ENCODE measurements at regions not wholly inside any gene's neighbourhood (a gene's known extent, or its start where the extent isn't known, plus 50 kb on each side); places are given as distances from the start of the nearest gene placed in this dataset.

DNA sequence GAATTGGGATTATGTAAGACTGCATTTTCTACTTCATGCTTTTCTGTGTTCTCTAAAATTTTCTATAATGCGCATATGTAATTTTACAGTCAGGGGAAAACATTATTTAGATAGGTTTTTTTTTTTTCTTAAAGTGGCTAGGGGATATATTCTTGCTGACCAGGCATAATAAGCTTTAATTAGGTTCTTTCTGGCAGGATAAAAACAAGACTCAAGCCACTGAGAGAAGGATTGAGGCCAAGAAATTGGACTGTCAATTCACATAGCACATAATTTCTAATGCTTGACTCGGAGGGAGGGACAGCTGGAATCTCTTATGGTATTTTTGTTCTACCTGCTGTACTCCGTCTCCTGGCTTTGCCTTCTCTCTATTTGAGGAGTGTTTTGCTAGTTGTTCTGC lies 119.8 kb upstream of the NPVF start:
- DNase-seq (ENCODE audit: low read depth), result no peak
- H3K4me3 ChIP-seq (ENCODE audit: low read depth, low read length), result no peak overlapping the region
- TF ChIP-seq, protein P1, sequence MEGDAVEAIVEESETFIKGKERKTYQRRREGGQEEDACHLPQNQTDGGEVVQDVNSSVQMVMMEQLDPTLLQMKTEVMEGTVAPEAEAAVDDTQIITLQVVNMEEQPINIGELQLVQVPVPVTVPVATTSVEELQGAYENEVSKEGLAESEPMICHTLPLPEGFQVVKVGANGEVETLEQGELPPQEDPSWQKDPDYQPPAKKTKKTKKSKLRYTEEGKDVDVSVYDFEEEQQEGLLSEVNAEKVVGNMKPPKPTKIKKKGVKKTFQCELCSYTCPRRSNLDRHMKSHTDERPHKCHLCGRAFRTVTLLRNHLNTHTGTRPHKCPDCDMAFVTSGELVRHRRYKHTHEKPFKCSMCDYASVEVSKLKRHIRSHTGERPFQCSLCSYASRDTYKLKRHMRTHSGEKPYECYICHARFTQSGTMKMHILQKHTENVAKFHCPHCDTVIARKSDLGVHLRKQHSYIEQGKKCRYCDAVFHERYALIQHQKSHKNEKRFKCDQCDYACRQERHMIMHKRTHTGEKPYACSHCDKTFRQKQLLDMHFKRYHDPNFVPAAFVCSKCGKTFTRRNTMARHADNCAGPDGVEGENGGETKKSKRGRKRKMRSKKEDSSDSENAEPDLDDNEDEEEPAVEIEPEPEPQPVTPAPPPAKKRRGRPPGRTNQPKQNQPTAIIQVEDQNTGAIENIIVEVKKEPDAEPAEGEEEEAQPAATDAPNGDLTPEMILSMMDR (conservative IDR thresholded peaks at IDR 0.05; ENCODE audit: low read depth, low read length), result no peak

DNA sequence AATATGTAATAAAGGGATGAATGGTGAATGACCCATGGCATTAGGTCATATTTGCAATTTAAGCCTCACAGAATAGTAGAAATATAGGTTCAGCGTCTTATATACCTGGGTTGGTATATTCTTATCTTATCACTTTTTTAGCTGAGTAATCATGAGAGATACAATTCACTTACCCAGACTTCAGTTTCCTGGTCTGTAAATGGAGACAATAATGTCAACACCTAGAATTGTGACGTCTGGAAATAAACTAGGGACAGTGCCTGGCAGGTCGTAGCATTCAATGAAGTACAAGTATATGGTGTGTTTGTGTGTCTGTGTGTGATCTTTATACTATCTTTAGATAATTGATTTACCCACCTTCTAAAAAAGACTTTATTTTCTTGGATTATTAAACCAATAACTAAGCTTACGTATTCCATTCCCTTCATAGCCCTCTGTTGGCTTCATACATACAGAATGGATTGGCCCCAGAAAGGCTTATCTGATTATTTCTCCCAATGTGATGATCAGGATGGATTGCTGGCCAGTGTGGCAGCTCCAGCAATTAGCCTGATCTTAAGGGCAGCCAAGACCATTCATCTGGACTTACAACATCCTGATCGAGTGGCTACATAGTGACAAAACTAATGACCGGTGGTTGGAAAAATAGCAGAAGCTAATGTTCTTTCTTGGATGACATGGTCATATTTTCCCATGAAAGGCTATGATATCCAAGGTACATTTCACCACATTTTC lies 121.2 kb upstream of the NPVF start:
- no peak overlapping the region for H3K4me3 ChIP-seq (ENCODE audit: low read depth, low read length)
- TF ChIP-seq, protein P1 (conservative IDR thresholded peaks at IDR 0.05; ENCODE audit: low read depth, low read length), result no peak
- no peak for DNase-seq (ENCODE audit: low read depth)

- DNase-seq (ENCODE audit: low read depth), result no peak
- TF ChIP-seq, protein P1 (conservative IDR thresholded peaks at IDR 0.05; ENCODE audit: low read depth, low read length), result no peak
- no peak overlapping the region for H3K4me3 ChIP-seq (ENCODE audit: low read depth, low read length)
These were observed 121.8 kb upstream of the NPVF start for GRCh38 chr7:25350041-25350440.

DNA sequence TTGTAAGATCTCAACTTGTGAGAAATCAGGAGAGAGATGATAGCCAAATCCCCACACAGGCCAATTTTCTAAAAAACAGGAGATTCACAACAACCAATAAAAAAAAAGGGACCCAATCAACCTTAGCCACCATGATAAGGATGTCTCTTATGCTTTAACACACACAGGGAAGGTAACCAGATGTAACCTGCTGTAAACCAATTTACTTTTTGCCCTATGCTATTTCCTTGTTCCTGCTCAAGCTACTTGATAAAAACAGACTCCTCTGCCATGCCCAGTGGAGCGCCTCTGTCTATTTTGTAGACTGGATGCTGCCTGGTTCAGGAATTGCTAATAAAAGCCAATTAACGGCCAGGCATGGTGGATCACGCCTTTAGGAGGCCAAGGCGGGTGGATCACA lies 123.5 kb upstream of the NPVF start:
- DNase-seq (ENCODE audit: low read depth), result no peak
- H3K4me3 ChIP-seq (ENCODE audit: low read depth, low read length), result no peak overlapping the region
- TF ChIP-seq, protein P1 (conservative IDR thresholded peaks at IDR 0.05; ENCODE audit: low read depth, low read length), result no peak

GRCh38 chr7:25353196-25353595 lies 124.9 kb upstream of the NPVF start:
- TF ChIP-seq, protein P1 (conservative IDR thresholded peaks at IDR 0.05; ENCODE audit: low read depth, low read length), result no peak
- DNase-seq (ENCODE audit: low read depth), result no peak
- no peak overlapping the region for H3K4me3 ChIP-seq (ENCODE audit: low read depth, low read length)

DNA sequence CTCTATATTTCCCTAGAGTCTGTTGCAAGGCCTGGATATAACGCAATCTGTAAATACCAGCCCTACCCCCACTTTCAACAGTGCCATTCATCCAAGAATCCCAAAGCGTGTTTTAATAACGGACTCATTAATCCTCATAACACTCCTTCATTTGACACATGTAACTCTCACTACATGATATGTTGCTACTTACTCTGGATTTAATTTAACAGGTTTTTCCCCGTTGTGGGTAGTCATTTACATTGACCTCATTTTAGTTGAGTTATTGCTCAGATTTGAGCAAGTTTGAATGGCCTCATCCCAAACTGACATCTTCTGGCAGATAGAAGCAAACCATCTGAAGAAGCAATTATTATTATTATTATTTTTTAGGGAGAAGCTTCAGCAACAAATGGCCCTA lies 125.4 kb upstream of the NPVF start:
- DNase-seq (ENCODE audit: low read depth), result no peak
- H3K4me3 ChIP-seq (ENCODE audit: low read depth, low read length), result no peak overlapping the region

More for the DNA sequence above, 125.4 kb upstream of the NPVF start:
- TF ChIP-seq, protein P1 (conservative IDR thresholded peaks at IDR 0.05; ENCODE audit: low read depth, low read length), result no peak
